DMS53 treated with DMSO at 0.1 percent for 48 hours (cell line): ENCODE measurements at regions not wholly inside any gene's neighbourhood (a gene's known extent, or its start where the extent isn't known, plus 50 kb on each side); places are given as distances from the start of the nearest gene placed in this dataset.

Source experiments
- DNase-seq: peaks from one replicate; lab custom pipeline; 2025; ENCODE audit not compliant: unreplicated experiment; lab: John Stamatoyannopoulos, UW

GRCh38 chr10:10829576-10829975, 188.1 kb upstream of the CELF2 start:
- DNase-seq: no peak

GRCh38 chr10:10830293-10830986, 187.2 kb upstream of the CELF2 start:
- DNase-seq: no peak

- no peak for DNase-seq
These were observed 186.6 kb upstream of the CELF2 start for GRCh38 chr10:10831085-10831484.

GRCh38 chr10:10833955-10834354, 183.7 kb upstream of the CELF2 start:
- DNase-seq: no peak

- DNase-seq: no peak
These were observed 173.4 kb upstream of the CELF2 start for GRCh38 chr10:10844251-10844650.

- no peak for DNase-seq
These were observed 172.5 kb upstream of the CELF2 start for GRCh38 chr10:10845185-10845584.

- no peak for DNase-seq
These were observed 171.7 kb upstream of the CELF2 start for GRCh38 chr10:10845826-10846503.

GRCh38 chr10:10846504-10846900, 171.2 kb upstream of the CELF2 start:
- DNase-seq: no peak

- DNase-seq: no peak
These were observed 170.3 kb upstream of the CELF2 start for GRCh38 chr10:10847387-10847786.

GRCh38 chr10:10848488-10849111, 169.1 kb upstream of the CELF2 start:
- DNase-seq: no peak

- no peak for DNase-seq
These were observed 168.4 kb upstream of the CELF2 start for GRCh38 chr10:10849306-10849705.

GRCh38 chr10:10850214-10850613, 167.5 kb upstream of the CELF2 start:
- DNase-seq: no peak

- no peak for DNase-seq
These were observed 165.2 kb upstream of the CELF2 start for GRCh38 chr10:10852464-10852863.

GRCh38 chr10:10853954-10854353, 163.7 kb upstream of the CELF2 start:
- no peak for DNase-seq

GRCh38 chr10:10854725-10855124, 162.9 kb upstream of the CELF2 start:
- DNase-seq: no peak

GRCh38 chr10:10855151-10855581, 162.5 kb upstream of the CELF2 start:
- DNase-seq: no peak

GRCh38 chr10:10860455-10860976, 157.2 kb upstream of the CELF2 start:
- DNase-seq: no peak

GRCh38 chr10:10865303-10865702, 152.4 kb upstream of the CELF2 start:
- no peak for DNase-seq

- DNase-seq: no peak
These were observed 151.8 kb upstream of the CELF2 start for GRCh38 chr10:10865913-10866312.

GRCh38 chr10:10869592-10869991, 148.1 kb upstream of the CELF2 start:
- DNase-seq: no peak

GRCh38 chr10:10870523-10871241, 147.0 kb upstream of the CELF2 start:
- no peak for DNase-seq
